Tibial artery (tissue), 4 donors: ENCODE measurements at regions not wholly inside any gene's neighbourhood (a gene's known extent, or its start where the extent isn't known, plus 50 kb on each side); places are given as distances from the start of the nearest gene placed in this dataset.

Source experiments
- DNase-seq, 2 donors: peaks; one replicate each; pipeline ENCODE4 v3.0.0-alpha.2; 2019
- H3K27ac ChIP-seq, 2 donors: fragments of 200-600 bp; sonication (generic) in 1 of 2; 1 replicate in 1 of 2; 2 replicates in 1 of 2; pipeline ENCODE4 v1.5.1; 2018 to 2019; ENCODE audit warnings: mild to moderate bottlenecking in 1 of 2
- H3K27me3 ChIP-seq, 2 donors: fragments of 200-600 bp; sonication (generic) in 1 of 2; one replicate each; pipeline versions ENCODE4 v1.5.1 to v1.6.0; 2016 to 2019
- H3K36me3 ChIP-seq, 3 donors: fragments of 200-600 bp; sonication (generic) in 2 of 3; one replicate each; pipeline ENCODE4 v1.5.1; 2016 to 2019; ENCODE audit warnings: mild to moderate bottlenecking in 2 of 3
- H3K4me1 ChIP-seq, 4 donors: fragments of 200-600 bp; sonication (generic) in 2 of 4; 1 replicate in 3 of 4; 2 replicates in 1 of 4; pipeline ENCODE4 v1.5.1; 2016 to 2019
- H3K4me3 ChIP-seq, 2 donors: fragments of 200-600 bp; sonication (generic) in 1 of 2; 1 replicate in 1 of 2; 2 replicates in 1 of 2; pipeline ENCODE4 v1.5.1; 2018 to 2019; ENCODE audit warnings: mild to moderate bottlenecking in 2 of 2
- H3K9me3 ChIP-seq, 3 donors: fragments of 200-600 bp; sonication (generic) in 1 of 3; one replicate each; pipeline ENCODE4 v1.5.1; 2016 to 2019
- CTCF ChIP-seq, 2 experiments: fragments of 200-600 bp in 1 of 2; fragments of 450-650 bp in 1 of 2; IDR thresholded peaks; one replicate each; pipeline ENCODE4 v1.5.1; 2017 to 2019; ENCODE audit warnings: antibody characterized with exemption in 2 of 2, mild to moderate bottlenecking in 1 of 2, moderate library complexity in 1 of 2
- intact Hi-C: fragments of 100-400 bp; cut with DNase I; formaldehyde crosslinking; loops from one replicate; pipeline ENCODE4 v1.15.0; 2023; ENCODE audit warnings: low total_unique reads

GRCh38 chr12:107610021-107610859 is 75.4 kb upstream of the PWP1 start:
- Histone ChIP-seq H3K4me1 (no peaks in the 10 kb centered on the region), H3K4me3 (no peak overlapping the region), H3K27ac (no peak overlapping the region), H3K9me3 (no peaks in the 10 kb centered on the region), H3K36me3 (no peaks in the 10 kb centered on the region), H3K27me3 (peaks cover 0 to 6% of the 10 kb centered on the region in 2 donors)
- TF ChIP-seq CTCF (IDR thresholded peaks at IDR 0.05) = no peak
- DNase-seq = no peak
- intact Hi-C loops = no loop called here

- no peaks in the 10 kb centered on the region for H3K4me1 ChIP-seq
- H3K27ac ChIP-seq = no peak overlapping the region
- H3K9me3 ChIP-seq = no peaks in the 10 kb centered on the region
- intact Hi-C loops = no loop called here
- H3K27me3 ChIP-seq = peaks cover 0 to 13% of the 10 kb centered on the region in 2 donors
- DNase-seq = no peak
- TF ChIP-seq CTCF (IDR thresholded peaks at IDR 0.05) = no peak
- no peaks in the 10 kb centered on the region for H3K36me3 ChIP-seq
- H3K4me3 ChIP-seq = no peak overlapping the region
Measured at GRCh38 chr12:107612508-107612907, 73.1 kb upstream of the PWP1 start.

- no peaks in the 10 kb centered on the region for H3K4me1 ChIP-seq
- H3K9me3 ChIP-seq = no peaks in the 10 kb centered on the region
- TF ChIP-seq CTCF (IDR thresholded peaks at IDR 0.05) = no peak
- no peak for DNase-seq
- peaks cover 0 to 10% of the 10 kb centered on the region in 2 donors for H3K27me3 ChIP-seq
- H3K27ac ChIP-seq = no peak overlapping the region
- peaks cover 0 to 5% (median 0%) of the 10 kb centered on the region in 3 donors for H3K36me3 ChIP-seq
- intact Hi-C loops = no loop called here
- H3K4me3 ChIP-seq = no peak overlapping the region
Measured at GRCh38 chr12:107616941-107617340, 68.7 kb upstream of the PWP1 start.

- no peaks in the 10 kb centered on the region for H3K9me3 ChIP-seq
- no peaks in the 10 kb centered on the region for H3K4me1 ChIP-seq
- TF ChIP-seq CTCF (IDR thresholded peaks at IDR 0.05) = no peak
- peaks cover 0 to 5% (median 0%) of the 10 kb centered on the region in 3 donors for H3K36me3 ChIP-seq
- no peak overlapping the region for H3K27ac ChIP-seq
- intact Hi-C loops = no loop called here
- DNase-seq = no peak
- H3K27me3 ChIP-seq = peaks cover 0 to 10% of the 10 kb centered on the region in 2 donors
- H3K4me3 ChIP-seq = no peak overlapping the region
Measured at GRCh38 chr12:107618106-107618505, 67.5 kb upstream of the PWP1 start.

GRCh38 chr12:107619831-107620230 is 65.8 kb upstream of the PWP1 start:
- no peak overlapping the region for H3K27ac ChIP-seq
- no peak overlapping the region for H3K4me3 ChIP-seq
- no peak for DNase-seq
- no peaks in the 10 kb centered on the region for H3K4me1 ChIP-seq
- intact Hi-C loops = no loop called here
- H3K27me3 ChIP-seq = peaks cover 0 to 10% of the 10 kb centered on the region in 2 donors
- TF ChIP-seq CTCF (IDR thresholded peaks at IDR 0.05) = no peak
- peaks cover 0 to 5% (median 0%) of the 10 kb centered on the region in 3 donors for H3K36me3 ChIP-seq
- H3K9me3 ChIP-seq = peaks cover 0 to 4% (median 3%) of the 10 kb centered on the region in 3 donors
